HuH-7.5 (cell line): ENCODE measurements at regions not wholly inside any gene's neighbourhood (a gene's known extent, or its start where the extent isn't known, plus 50 kb on each side); places are given as distances from the start of the nearest gene placed in this dataset.
"Not testable (repeated sequence)": the region's sequence is repeated elsewhere in the genome, so short reads cannot be mapped to it uniquely, and the experiment has no call there.

Experiments used
- DNase-seq: peaks from one replicate; pipeline ENCODE4 v3.0.0; 2011; ENCODE audit warnings: low spot score

DNA sequence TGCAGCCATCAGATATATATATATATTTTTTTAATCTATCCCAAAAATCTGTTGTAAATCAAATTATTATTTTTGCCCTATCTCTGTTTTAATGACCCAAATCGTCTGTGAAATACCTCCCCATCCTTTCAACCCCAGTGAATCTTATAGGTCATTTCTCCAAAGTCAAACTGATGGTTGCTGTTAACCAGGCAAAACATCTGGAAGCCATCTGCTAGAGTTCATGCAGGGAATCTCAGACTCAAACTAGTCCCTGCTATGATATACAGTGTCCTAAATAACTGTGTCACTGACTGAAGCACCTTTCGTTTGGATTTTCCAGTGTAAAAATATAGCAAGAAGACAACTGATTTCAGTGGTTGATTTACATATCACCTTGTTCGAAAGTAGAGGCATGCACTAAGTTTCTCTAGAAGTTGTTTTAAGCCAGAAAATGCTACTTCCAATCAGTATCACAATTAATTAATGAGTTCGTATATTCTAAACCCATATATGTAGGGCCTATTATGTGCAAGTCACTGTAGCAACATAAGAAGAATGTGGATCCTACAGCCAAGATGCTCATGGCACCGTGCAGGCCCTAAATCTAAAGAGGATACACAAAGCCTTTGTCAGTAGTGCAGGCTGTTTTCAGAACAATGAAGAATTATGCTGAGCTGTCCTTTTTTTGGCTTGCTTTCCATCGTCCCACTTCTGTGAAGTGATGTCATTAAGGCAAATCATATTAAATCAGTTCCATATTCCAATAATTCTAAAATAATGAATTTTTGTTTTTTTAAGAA lies 566.0 kb downstream of the STK39 start:
- no peak for DNase-seq

- DNase-seq, result no peak
Observed at GRCh38 chr2:167678158-167678557, 569.2 kb downstream of the STK39 start.

- no peak for DNase-seq
Observed at GRCh38 chr2:167675906-167676305, 571.5 kb downstream of the STK39 start.

DNA sequence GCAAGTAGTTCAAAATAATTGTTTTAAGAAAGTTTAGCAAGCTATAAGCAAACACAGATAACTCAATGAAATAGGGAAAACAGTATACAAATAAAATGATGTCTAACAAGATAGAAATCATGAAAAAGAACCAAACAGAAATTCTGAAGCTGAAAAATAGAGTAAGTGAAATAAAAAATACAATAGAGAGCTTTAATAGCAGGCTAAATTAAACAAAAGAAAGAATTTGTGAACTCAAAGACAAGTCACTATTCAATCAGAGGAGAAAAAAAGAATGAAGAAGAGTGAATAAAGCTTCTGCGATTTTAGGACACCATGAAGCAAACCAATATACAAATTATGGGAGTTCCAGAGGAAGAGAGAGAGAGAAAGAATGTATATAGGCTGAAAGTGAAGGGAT lies 576.8 kb downstream of the STK39 start:
- DNase-seq, result no peak

DNA sequence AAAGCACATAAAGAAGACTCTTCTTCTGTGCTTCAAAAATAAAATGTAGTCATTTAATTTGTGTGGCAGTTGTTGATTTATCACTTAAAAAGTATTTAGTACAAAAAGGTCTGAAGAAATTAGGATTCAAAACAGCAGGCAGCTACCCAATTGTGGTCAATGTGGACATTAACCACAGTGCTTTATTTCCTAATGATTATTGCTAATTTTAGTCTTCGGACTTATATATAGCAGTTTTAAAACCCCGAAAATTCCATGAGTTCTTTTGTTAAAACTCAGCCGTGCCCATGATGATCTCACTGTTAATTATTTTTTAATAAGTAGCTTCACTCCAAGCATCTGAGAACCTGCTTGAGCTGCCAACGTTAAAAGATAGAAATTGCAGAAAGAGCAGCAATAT lies 594.3 kb downstream of the STK39 start:
- no peak for DNase-seq

DNA sequence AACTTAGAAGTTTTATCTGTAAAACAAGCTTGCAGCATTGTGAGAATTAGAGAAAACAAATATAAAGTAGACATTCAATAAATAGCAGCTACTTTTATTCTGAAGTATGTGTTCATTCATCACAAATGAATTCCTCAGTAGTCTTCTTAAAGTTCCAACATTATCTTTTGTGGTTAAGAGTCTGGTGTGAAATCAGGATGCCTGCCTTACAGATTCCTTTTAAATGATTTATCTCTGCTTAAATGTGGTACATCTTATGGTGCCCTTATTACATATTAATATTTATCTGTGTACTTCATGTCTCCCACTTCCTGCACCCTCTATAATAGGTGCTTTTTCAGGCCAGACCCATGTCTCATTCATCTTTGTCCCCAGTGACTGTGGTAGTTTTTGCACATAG lies 595.0 kb downstream of the STK39 start:
- DNase-seq, result no peak

DNA sequence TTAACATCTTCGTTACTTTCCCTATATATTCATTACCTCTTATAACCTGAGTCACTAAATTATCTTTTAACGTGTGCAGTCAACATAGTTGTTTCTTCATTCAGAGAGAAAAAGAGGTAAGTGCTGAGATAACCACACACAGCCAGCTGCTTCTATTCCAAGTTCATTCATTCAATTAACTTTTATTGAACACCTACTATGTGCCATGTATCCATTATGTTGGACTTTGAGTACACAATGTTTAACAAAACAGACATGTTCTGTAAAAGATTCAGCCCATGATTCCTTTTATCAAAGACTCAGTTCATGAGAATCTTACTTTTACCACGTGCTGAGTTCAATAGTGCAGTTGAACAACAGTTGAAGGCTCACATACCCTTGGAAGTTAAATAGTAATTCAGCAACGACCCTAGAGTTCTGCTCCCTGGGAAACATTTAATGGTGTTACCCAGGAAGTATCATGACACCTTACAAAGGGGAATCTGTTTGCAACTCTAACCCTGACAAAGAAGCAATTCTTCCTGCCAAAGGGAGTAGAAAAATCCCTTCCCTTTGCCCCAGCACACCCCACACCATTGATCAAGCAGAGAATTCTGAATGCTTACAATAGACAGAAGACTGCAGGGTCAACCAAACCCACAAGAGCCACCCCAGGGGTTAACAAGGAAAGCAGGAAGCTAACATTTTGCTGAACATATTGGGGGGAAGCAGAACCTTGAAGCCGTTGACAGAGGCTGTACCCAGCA lies 595.8 kb downstream of the STK39 start:
- DNase-seq, result no peak

DNA sequence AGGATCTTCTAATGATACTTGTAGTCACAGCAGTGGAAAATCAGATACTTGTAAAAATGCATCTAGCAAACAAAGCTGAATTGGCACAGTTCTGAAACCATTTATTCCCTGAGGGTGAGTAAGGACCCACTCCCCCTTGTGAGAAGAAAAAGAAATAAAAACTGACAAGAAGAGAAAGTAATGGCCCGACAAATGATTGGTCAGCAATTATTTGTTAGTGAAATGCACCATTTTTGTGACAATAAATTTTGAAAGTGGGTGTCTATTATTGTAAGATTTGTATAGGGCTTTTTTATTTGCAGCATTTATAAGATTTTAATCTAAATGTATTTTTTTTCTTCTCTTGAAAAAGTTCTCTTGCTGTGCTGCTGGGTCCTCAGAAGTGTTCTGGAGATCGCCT lies 600.8 kb downstream of the STK39 start:
- DNase-seq, result no peak

- DNase-seq, result no peak
Observed at GRCh38 chr2:167640096-167640495, 607.3 kb downstream of the STK39 start.

DNA sequence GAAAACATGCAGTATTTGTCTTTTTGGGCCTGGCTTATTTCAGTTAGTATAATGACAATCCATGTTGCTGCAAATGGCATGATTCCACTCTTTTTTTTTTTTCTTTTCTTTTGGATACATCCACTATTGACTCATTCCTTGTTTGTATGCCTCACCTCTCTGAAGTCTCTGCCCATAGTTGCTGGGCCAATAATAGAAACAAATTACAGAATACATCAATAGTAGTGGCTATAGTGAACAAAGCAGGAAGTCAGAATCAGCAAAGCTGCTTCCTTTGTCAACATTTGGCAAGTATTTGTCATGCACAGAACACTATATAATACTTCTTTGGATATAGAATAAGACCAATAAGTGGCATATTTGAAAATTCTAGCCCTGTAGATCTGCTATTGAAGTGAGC lies 609.7 kb downstream of the STK39 start:
- DNase-seq, result no peak

DNA sequence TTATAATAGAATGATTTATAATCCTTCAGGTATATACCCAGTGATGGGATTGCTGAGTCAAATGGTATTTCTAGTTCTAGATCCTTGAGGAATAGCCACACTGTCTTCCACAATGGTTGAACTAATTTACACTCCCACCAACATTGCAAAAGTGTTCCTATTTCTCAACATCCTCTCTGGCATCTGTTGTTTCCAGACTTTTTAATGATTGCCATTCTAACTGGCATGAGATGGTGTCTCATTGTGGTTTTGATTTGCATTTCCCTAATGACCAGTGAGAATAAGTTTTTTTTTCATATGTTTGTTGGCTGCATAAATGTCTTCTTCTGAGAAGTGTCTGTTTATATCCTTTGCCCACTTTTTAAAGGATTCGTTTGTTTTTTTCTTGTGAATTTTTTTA lies 615.1 kb downstream of the STK39 start:
- not testable (repeated sequence) for DNase-seq

GRCh38 chr2:167626961-167627360 lies 620.4 kb downstream of the STK39 start:
- DNase-seq, result no peak

DNA sequence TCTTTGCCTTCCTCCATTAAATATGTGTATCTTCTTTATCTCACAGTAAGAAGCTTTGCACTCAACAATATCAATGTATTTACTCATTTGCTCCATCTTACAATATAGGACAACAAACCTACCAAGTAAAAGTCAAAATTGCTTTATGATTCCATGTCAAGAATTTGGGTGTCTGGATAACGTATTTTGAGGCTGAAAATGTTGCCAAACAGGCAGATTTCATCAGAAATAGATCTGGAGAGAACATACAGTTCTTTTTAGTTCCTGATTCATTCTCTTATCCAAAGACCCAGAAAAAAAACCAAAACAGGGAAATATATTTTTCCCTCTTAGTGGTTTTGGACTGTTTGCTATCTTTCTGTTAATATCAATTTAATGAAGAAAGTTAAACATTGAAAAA lies 621.1 kb downstream of the STK39 start:
- DNase-seq, result no peak

DNA sequence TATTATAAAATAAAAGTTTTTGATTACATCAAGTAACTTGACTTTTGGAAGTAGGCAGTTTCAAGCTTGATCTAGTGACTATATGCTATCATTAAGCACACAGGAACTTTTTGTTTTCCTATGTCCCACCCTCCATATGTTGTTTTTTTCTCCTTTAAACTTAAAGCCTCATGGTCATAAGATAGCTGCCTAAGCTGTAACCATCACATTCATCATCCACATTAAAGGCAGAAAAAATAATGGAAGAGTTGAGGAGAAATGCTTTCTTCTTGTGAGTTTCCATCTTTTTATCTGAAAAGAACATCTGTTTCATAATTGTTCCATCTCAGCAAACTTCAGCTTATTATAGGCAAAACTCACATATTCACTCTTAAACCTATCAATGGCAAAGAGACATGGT lies 630.4 kb downstream of the STK39 start:
- no peak for DNase-seq

- no peak for DNase-seq
Observed at GRCh38 chr2:167613471-167613870, 633.9 kb downstream of the STK39 start.

GRCh38 chr2:167608487-167608886 lies 638.9 kb downstream of the STK39 start:
- no peak for DNase-seq

DNA sequence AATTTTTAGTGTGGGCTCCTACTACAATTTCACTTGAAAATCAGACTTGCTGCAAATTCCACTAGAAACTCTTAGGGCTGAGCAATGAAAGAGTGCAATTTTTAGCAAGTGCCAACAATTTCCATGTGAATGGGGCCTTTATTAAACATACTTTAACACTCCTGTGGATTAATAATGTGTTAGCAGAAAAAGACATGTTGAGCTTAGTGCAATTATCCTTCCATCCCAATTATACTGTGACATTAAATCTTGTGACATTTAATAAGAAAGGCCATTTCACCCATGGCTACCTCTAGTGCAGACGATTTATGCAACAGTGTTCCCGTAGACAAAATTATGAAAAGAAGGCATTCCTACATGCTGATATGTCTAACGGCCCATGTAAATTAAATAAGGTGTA lies 639.7 kb downstream of the STK39 start:
- no peak for DNase-seq

- DNase-seq, result no peak
Observed at GRCh38 chr2:167607211-167607610, 640.2 kb downstream of the STK39 start.

- DNase-seq, result no peak
Observed at GRCh38 chr2:167602122-167602521, 645.3 kb downstream of the STK39 start.

GRCh38 chr2:167599219-167599618 lies 648.2 kb downstream of the STK39 start:
- no peak for DNase-seq

DNA sequence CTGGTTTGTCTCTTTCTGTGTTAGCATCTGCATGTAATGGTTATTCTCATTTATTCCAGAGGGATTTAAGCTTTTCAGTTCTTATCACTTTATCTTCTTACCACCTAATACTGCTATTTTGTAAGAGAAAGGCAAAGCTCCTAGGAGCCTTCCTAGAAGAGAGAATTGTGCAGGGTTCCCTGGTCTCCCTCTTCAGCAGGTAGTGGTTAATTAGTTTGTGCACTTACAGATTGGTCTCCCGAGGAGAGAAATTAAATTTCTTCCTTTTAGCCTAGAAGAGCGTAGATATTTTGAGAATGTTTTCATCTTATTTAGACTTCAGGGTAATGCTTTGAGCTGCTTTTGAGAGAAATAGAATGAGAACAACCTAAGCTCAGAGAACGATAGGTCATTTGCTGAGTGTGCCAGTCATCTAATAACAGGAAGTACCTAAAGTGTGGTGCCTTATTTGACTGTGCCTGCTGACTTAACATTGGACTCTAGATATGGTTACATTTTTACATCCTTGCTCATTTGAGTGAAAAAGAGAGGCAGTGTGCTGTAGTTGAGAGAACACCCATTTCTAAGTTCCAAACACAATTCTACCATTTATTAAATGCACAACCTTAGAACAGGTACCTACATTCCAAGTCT lies 651.4 kb downstream of the STK39 start:
- DNase-seq, result no peak

DNA sequence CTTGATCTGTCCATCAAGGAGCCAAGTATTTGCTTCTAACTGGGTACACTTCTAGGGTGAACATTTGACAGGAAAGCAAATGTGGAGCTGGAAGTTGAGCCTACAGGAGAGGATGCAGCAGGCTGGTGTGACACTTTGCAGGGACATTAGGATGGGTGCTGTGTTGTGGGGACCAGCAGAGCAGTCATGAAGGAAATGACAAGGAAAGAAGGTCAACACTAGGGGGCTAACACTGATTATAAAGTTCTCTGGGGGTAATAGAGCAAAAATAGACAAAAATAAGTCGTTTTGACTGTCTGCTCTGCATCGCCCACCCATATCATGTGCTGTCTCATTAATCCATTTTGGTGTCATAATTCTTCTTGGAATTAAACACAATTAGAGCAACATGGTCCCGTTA lies 652.4 kb downstream of the STK39 start:
- DNase-seq, result no peak

DNA sequence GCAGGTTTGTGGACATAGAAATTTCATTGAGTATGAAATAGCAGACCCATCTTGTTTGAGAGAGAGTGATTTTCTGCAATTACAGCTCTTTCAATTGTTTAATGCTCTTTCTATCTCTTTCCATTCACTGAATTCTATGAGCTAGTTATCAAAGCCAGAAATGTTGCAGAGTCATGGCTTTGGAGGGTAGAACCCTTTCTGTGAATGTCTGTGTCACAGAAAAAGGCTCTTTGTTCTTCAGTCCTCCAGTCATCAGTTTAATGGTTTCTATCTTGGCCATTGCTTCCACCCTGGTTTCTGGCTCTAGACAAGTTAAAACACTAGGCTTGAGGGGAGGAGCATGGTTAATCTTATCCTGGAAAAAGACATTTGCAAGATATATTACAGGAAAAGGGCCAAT lies 655.0 kb downstream of the STK39 start:
- DNase-seq, result no peak
